Type B pancreatic cell (in vitro differentiated cells): ENCODE measurements at regions not wholly inside any gene's neighbourhood (a gene's known extent, or its start where the extent isn't known, plus 50 kb on each side); places are given as distances from the start of the nearest gene placed in this dataset.

ENCODE experiments used
- DNase-seq: peaks from one replicate; pipeline ENCODE4 v3.0.0; 2021; ENCODE audit warnings: mixed read lengths; ENCODE audit not compliant: unreplicated experiment; ENCODE audit errors: extremely low spot score
- H3K27ac Mint-ChIP-seq: 2 replicates; pipeline ENCODE4 v1.8.0; 2021; ENCODE audit warnings: mild to moderate bottlenecking, mixed read lengths
- H3K27me3 Mint-ChIP-seq: 2 replicates; pipeline ENCODE4 v1.8.0; 2021; ENCODE audit warnings: mixed read lengths
- H3K36me3 Mint-ChIP-seq: 2 replicates; pipeline ENCODE4 v1.8.0; 2021; ENCODE audit warnings: mixed read lengths
- H3K4me1 Mint-ChIP-seq: one replicate; pipeline ENCODE4 v1.8.0; 2021; ENCODE audit warnings: mixed read lengths; ENCODE audit not compliant: unreplicated experiment
- H3K4me3 Mint-ChIP-seq: 2 replicates; pipeline ENCODE4 v1.8.0; 2021; ENCODE audit warnings: mild to moderate bottlenecking, mixed read lengths
- H3K9me3 Mint-ChIP-seq: 2 replicates; pipeline ENCODE4 v1.8.0; 2021; ENCODE audit warnings: mixed read lengths
- TF ChIP-seq, protein P1 (sequence below): fragments of 200-600 bp; sonication (generic); conservative IDR thresholded peaks from 2 replicates; pipeline ENCODE4 v1.5.0; 2021; ENCODE audit warnings: antibody characterized with exemption, mild to moderate bottlenecking

DNA sequence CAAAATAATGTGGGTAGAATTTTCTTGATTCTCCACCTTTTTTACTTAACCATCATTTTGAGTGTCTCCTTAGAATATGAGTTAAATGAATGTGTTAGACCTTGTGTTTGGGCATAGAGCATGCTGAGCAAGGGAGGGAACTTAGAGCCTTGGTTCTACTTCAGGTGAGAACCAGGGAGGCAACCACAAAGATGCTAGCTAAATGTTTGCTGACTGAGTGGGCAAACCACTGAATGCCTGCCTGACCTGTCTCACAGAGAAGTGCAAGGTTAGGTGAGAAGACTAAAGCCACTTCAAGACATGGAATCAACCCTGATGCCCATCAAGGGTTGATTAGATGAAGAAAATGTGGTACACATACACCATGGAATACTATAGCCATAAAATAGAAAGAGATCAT is 242.6 kb upstream of the ZNF32 start:
- Mint-ChIP-seq H3K4me1 (peaks cover 14% of the 10 kb centered on the region), H3K9me3 (peaks cover 4% of the 10 kb centered on the region), H3K36me3 (no peaks in the 10 kb centered on the region), H3K4me3 (no peak overlapping the region), H3K27ac (no peak overlapping the region), H3K27me3 (peaks cover 9% of the 10 kb centered on the region)
- DNase-seq: no peak
- TF ChIP-seq, protein P1, sequence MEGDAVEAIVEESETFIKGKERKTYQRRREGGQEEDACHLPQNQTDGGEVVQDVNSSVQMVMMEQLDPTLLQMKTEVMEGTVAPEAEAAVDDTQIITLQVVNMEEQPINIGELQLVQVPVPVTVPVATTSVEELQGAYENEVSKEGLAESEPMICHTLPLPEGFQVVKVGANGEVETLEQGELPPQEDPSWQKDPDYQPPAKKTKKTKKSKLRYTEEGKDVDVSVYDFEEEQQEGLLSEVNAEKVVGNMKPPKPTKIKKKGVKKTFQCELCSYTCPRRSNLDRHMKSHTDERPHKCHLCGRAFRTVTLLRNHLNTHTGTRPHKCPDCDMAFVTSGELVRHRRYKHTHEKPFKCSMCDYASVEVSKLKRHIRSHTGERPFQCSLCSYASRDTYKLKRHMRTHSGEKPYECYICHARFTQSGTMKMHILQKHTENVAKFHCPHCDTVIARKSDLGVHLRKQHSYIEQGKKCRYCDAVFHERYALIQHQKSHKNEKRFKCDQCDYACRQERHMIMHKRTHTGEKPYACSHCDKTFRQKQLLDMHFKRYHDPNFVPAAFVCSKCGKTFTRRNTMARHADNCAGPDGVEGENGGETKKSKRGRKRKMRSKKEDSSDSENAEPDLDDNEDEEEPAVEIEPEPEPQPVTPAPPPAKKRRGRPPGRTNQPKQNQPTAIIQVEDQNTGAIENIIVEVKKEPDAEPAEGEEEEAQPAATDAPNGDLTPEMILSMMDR: no peak

- no peak overlapping the region for H3K27ac Mint-ChIP-seq
- peaks cover 4% of the 10 kb centered on the region for H3K9me3 Mint-ChIP-seq
- H3K27me3 Mint-ChIP-seq: peaks cover 9% of the 10 kb centered on the region
- no peak overlapping the region for H3K4me3 Mint-ChIP-seq
- H3K4me1 Mint-ChIP-seq: peaks cover 14% of the 10 kb centered on the region
- no peaks in the 10 kb centered on the region for H3K36me3 Mint-ChIP-seq
- no peak for DNase-seq
- TF ChIP-seq, protein P1: no peak
Measured at GRCh38 chr10:43890124-43890523, 241.4 kb upstream of the ZNF32 start.

GRCh38 chr10:43888586-43888985 is 239.9 kb upstream of the ZNF32 start:
- Mint-ChIP-seq H3K4me1 (peaks cover 14% of the 10 kb centered on the region), H3K9me3 (peaks cover 4% of the 10 kb centered on the region), H3K36me3 (no peaks in the 10 kb centered on the region), H3K27me3 (peaks cover 4% of the 10 kb centered on the region), H3K4me3 (no peak overlapping the region), H3K27ac (no peak overlapping the region)
- TF ChIP-seq, protein P1: no peak
- no peak for DNase-seq

GRCh38 chr10:43885842-43886241 is 237.2 kb upstream of the ZNF32 start:
- Mint-ChIP-seq H3K4me3 (no peak overlapping the region), H3K27me3 (peaks cover 10% of the 10 kb centered on the region), H3K4me1 (peaks cover 15% of the 10 kb centered on the region), H3K36me3 (no peaks in the 10 kb centered on the region), H3K9me3 (peaks cover 4% of the 10 kb centered on the region), H3K27ac (no peak overlapping the region)
- no peak for DNase-seq
- TF ChIP-seq, protein P1: no peak

DNA sequence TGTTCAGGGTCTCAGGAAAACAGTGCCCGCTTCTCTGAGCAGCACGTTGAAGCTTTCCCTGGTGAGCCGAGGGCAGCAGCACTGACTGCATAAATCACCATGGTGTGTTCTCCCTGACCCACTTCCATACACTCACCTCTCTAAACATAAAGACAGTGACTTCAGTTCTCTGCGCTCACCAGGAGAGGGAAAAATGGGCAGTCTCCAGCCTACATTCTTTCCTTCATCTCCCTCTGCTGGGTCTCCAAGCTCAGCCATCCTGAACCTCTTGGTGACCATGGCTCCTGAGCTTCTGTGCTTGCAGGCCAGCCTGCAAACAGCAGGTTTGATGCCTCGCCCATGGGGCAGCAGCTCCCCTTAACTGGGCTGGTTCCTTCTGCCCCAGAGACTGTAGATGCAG is 236.6 kb upstream of the ZNF32 start:
- no peak for DNase-seq
- H3K36me3 Mint-ChIP-seq: no peaks in the 10 kb centered on the region
- no peak overlapping the region for H3K27ac Mint-ChIP-seq
- no peak overlapping the region for H3K4me3 Mint-ChIP-seq
- TF ChIP-seq, protein P1: no peak
- peaks cover 4% of the 10 kb centered on the region for H3K9me3 Mint-ChIP-seq
- peaks cover 10% of the 10 kb centered on the region for H3K27me3 Mint-ChIP-seq
- peaks cover 16% of the 10 kb centered on the region for H3K4me1 Mint-ChIP-seq

- peaks cover 4% of the 10 kb centered on the region for H3K9me3 Mint-ChIP-seq
- H3K36me3 Mint-ChIP-seq: no peaks in the 10 kb centered on the region
- H3K4me1 Mint-ChIP-seq: peaks cover 21% of the 10 kb centered on the region
- DNase-seq: no peak
- no peak overlapping the region for H3K4me3 Mint-ChIP-seq
- no peak overlapping the region for H3K27ac Mint-ChIP-seq
- H3K27me3 Mint-ChIP-seq: peaks cover 10% of the 10 kb centered on the region
- TF ChIP-seq, protein P1: no peak
Measured at GRCh38 chr10:43884501-43885105, 235.9 kb upstream of the ZNF32 start.
